Bronchial epithelial cell (primary cell): ENCODE measurements at regions not wholly inside any gene's neighbourhood (a gene's known extent, or its start where the extent isn't known, plus 50 kb on each side); places are given as distances from the start of the nearest gene placed in this dataset.

ENCODE experiments used
- DNase-seq: peaks from one replicate; pipeline ENCODE4 v3.0.0-alpha.2; 2010; ENCODE audit warnings: low read depth
- FAIRE-seq: peaks from 2 replicates; lab custom pipeline; 2011; peaks lifted over from hg19 to GRCh38; lab: Jason Lieb, UNC
- H3K27me3 ChIP-seq: 2 replicates; pipeline ENCODE4 v1.5.1; 2011; ENCODE audit warnings: low read length; ENCODE audit not compliant: control insufficient read depth, insufficient read depth
- H3K36me3 ChIP-seq: 2 replicates; pipeline ENCODE4 v1.5.1; 2011; ENCODE audit warnings: low read length; ENCODE audit not compliant: control insufficient read depth, insufficient read depth
- H3K4me3 ChIP-seq: 2 replicates; pipeline ENCODE4 v1.5.1; 2011; ENCODE audit warnings: mild to moderate bottlenecking, low read depth, low read length, control low read depth
- TF ChIP-seq, protein P1 (sequence below): IDR thresholded peaks from 2 replicates; pipeline ENCODE4 v1.5.1; 2011; ENCODE audit warnings: mild to moderate bottlenecking, moderate library complexity, low read length, control low read depth, inconsistent platforms; ENCODE audit not compliant: insufficient read depth, severe bottlenecking

DNA sequence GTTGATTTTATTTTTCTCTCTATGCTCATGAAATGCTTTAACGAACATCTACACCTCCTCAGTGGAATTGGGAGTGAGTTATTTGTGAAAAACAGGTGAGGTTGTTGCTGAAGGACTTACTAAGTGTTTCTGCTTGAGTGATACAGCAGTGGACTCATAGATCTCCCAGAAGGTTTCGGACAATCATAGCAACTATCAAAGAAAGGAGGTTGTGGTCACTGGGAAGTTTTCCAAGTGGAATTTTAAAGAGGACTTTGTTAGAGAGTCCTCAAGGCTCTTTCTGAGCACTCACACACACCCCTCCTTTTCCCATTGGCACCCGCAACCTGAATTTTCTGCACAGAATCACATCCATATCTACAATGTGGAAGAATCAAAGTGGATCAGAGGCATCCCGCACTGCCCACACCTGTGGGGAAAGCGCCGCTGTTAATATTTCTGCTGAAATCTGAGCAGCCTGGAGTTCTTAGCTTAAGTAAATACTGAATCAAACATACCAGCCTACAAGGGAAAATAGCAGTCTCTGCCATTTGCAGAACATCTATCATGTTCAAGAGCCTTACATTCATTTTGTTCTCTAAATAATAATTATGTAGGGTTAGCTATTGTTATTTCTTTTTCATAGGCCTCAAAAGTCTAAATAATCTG is 719.4 kb downstream of the DIAPH3 start:
- TF ChIP-seq, protein P1, sequence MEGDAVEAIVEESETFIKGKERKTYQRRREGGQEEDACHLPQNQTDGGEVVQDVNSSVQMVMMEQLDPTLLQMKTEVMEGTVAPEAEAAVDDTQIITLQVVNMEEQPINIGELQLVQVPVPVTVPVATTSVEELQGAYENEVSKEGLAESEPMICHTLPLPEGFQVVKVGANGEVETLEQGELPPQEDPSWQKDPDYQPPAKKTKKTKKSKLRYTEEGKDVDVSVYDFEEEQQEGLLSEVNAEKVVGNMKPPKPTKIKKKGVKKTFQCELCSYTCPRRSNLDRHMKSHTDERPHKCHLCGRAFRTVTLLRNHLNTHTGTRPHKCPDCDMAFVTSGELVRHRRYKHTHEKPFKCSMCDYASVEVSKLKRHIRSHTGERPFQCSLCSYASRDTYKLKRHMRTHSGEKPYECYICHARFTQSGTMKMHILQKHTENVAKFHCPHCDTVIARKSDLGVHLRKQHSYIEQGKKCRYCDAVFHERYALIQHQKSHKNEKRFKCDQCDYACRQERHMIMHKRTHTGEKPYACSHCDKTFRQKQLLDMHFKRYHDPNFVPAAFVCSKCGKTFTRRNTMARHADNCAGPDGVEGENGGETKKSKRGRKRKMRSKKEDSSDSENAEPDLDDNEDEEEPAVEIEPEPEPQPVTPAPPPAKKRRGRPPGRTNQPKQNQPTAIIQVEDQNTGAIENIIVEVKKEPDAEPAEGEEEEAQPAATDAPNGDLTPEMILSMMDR, result no peak
- DNase-seq, result no peak
- Histone ChIP-seq H3K36me3 (no peaks in the 10 kb centered on the region), H3K27me3 (no peaks in the 10 kb centered on the region), H3K4me3 (no peak overlapping the region)
- FAIRE-seq, result no peak

DNA sequence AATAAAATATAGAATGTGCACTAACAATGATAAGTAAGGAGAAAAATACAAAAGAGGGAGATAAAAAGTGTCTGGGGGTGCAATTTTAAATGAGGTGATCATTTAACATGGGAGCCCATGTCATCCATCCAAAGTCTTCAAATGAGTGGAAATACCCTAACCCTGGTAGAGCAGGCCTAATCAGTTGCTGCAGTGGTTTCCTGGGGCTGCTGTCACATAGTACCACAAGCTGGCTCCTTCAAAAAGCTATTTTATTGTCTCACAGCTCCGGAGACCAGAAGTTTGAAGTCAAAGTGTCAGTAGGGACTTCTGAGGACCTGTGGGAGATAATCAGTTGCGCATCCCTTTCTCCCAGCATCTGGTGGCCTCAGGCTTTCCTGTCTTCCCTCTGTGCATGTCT is 717.9 kb downstream of the DIAPH3 start:
- no peak for FAIRE-seq
- DNase-seq, result no peak
- TF ChIP-seq, protein P1, result no peak
- Histone ChIP-seq H3K27me3 (no peaks in the 10 kb centered on the region), H3K4me3 (no peak overlapping the region), H3K36me3 (no peaks in the 10 kb centered on the region)

DNA sequence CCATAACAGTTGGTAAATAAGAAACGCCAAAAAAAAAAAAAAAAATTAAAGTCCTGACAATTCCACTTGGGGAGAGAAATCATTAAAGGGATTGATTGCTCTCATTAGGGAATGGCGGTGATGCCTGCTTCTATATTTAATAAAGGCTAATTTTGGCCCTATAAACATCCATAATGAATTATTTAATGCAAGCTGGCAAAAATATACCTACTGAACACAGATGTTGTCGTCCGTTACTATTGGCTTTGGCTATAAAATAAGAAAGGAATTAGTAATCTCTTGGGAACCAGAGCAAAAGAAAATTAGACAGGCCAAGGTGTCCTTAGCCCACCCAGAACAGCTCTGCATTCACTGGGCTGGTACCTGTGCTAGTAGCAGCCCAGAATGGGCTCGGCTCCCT is 717.3 kb downstream of the DIAPH3 start:
- no peak for DNase-seq
- H3K36me3 ChIP-seq, result no peaks in the 10 kb centered on the region
- FAIRE-seq, result no peak
- H3K27me3 ChIP-seq, result no peaks in the 10 kb centered on the region
- H3K4me3 ChIP-seq, result no peak overlapping the region
- TF ChIP-seq, protein P1, result no peak

DNA sequence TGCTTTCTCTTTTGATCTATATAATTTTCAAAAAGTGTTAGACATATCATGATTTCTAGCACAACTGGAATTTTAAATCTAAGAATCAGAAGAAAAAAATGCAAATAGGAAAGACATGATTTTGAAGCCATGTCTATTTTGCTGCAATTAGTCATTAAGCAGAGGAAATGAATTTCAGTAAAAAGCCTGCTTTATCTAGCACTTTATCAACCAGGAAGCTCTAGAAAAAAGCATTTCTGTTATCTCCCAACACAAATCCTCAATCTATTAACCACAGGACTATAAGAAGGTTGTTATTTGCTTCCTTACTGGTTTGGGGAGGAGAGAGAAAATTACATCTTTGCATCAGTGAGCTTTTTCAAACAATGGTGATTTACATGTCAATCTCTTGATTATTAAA is 716.7 kb downstream of the DIAPH3 start:
- FAIRE-seq (no peak), DNase-seq (no peak)
- H3K36me3 ChIP-seq, result no peaks in the 10 kb centered on the region
- H3K27me3 ChIP-seq, result no peaks in the 10 kb centered on the region
- no peak overlapping the region for H3K4me3 ChIP-seq
- TF ChIP-seq, protein P1, result no peak

DNA sequence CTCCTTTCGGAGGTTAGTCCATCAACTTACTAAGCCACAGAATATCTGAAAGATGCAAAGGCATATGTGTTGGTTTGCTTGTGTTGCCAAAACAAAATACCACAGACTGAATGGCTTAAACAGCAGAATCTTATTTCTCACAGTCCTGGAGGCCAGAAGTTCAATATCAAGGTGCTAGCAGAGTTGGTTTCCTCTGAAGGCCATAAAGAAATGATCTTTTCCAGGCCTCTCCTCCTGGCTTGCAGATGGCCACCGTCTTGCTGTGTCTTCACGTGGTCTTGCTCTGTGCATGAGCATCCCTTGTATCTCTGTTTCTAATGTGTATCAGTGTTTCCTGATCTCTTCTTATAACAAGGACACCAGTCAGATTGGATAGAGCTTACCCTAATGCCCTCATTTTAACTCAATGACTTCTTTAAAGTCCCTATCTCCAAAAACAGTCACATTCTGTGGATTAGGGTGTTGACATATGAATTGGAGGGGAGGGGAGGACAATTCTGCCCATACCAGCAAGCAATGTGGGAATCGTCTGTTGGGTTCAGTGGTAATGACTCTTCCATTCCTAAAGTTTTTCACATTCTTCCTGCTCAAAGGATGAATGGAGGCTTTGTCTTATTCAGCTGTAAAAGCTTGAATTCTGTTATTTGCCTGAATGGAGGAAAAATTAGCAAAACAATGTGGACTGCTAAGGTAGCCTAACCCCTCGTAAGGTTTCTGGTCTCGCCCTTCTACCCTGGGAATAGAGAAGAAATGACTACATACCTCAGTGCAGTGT is 715.7 kb downstream of the DIAPH3 start:
- H3K27me3 ChIP-seq, result no peaks in the 10 kb centered on the region
- TF ChIP-seq, protein P1, result no peak
- FAIRE-seq, result no peak
- no peaks in the 10 kb centered on the region for H3K36me3 ChIP-seq
- no peak for DNase-seq
- H3K4me3 ChIP-seq, result no peak overlapping the region

DNA sequence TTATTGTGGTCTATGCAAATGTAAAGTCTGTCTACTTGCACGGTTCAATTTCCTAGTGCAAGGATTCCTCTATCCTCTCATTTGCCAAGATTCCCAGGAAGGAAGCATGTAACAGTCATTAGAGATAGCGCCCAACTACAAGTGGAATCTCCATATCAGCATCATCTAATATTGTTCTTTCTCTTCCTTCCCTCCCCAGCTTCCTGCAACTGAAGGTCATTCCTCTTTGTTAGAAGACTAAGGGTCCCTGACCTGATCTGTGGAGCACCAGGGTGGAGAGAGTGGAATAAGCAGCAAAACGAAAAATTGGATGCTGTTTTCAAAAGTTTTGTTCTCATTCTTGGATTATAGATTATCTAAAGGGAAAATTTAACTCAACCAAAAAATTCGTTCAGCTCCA is 714.0 kb downstream of the DIAPH3 start:
- no peak for DNase-seq
- Histone ChIP-seq H3K27me3 (no peaks in the 10 kb centered on the region), H3K36me3 (no peaks in the 10 kb centered on the region), H3K4me3 (no peak overlapping the region)
- no peak for FAIRE-seq
- TF ChIP-seq, protein P1, result no peak
